Neural cell (in vitro differentiated cells): ENCODE measurements at regions not wholly inside any gene's neighbourhood (a gene's known extent, or its start where the extent isn't known, plus 50 kb on each side); places are given as distances from the start of the nearest gene placed in this dataset.

ENCODE experiments used
- H2AFZ ChIP-seq: fragments of 200-600, 300-800 bp; sonication (generic), shearing (Covaris generic); 2 replicates; pipeline ENCODE4 v1.6.0; 2014; ENCODE audit warnings: low read depth, mild to moderate bottlenecking, antibody characterized with exemption, low read length, moderate library complexity
- H3F3A ChIP-seq: fragments of 200-600 bp; shearing (Covaris generic); 2 replicates; pipeline ENCODE4 v1.6.1; 2016; ENCODE audit warnings: mild to moderate bottlenecking, moderate library complexity, mixed read lengths, antibody characterized with exemption, low read length; ENCODE audit not compliant: insufficient read depth, poor library complexity, severe bottlenecking
- H3K27ac ChIP-seq: fragments of 200-600, 300-800 bp; sonication (generic), shearing (Covaris generic); 2 replicates; pipeline ENCODE4 v1.5.1; 2014; ENCODE audit warnings: mild to moderate bottlenecking, low read length, moderate library complexity
- H3K27me3 ChIP-seq: fragments of 300-800, 200-600 bp; sonication (generic), shearing (Covaris generic); 2 replicates; pipeline ENCODE4 v1.6.0; 2014; ENCODE audit warnings: mild to moderate bottlenecking, low read depth, low read length, moderate library complexity; ENCODE audit not compliant: insufficient read depth
- H3K36me3 ChIP-seq: fragments of 300-800, 200-600 bp; sonication (generic), shearing (Covaris generic); 2 replicates; pipeline ENCODE4 v1.5.1; 2014; ENCODE audit warnings: mild to moderate bottlenecking, antibody characterized with exemption, low read length, moderate library complexity; ENCODE audit not compliant: insufficient read depth
- H3K4me2 ChIP-seq: fragments of 300-800, 200-600 bp; sonication (generic), shearing (Covaris generic); 2 replicates; pipeline ENCODE4 v1.6.0; 2014; ENCODE audit warnings: mild to moderate bottlenecking, low read length
- H3K4me3 ChIP-seq: fragments of 300-800, 200-600 bp; sonication (generic), shearing (Covaris generic); 2 replicates; pipeline ENCODE4 v1.5.1; 2014; ENCODE audit warnings: mild to moderate bottlenecking, low read length, moderate library complexity
- H3K79me2 ChIP-seq: fragments of 200-600 bp; shearing (Covaris generic); replicated peaks from 2 replicates; pipeline ENCODE4 v1.6.0; 2014; ENCODE audit warnings: mild to moderate bottlenecking, low read length, moderate library complexity; ENCODE audit not compliant: insufficient read depth
- H3K9ac ChIP-seq: fragments of 300-800, 200-600 bp; sonication (generic), shearing (Covaris generic); 2 replicates; pipeline ENCODE4 v1.6.1; 2016; ENCODE audit warnings: mild to moderate bottlenecking, low read length, mixed read lengths
- H3K9me2 ChIP-seq: fragments of 200-600 bp; shearing (Covaris generic); 2 replicates; pipeline ENCODE4 v1.6.1; 2016; ENCODE audit warnings: mild to moderate bottlenecking, low read length, mixed read lengths; ENCODE audit not compliant: insufficient read depth
- H3K9me3 ChIP-seq: fragments of 200-600, 300-800 bp; sonication (generic), shearing (Covaris generic); 2 replicates; pipeline ENCODE4 v1.6.1; 2016; ENCODE audit warnings: mild to moderate bottlenecking, mixed run types, low read length, moderate library complexity, mixed read lengths
- H4K20me1 ChIP-seq: fragments of 200-600 bp; shearing (Covaris generic); 2 replicates; pipeline ENCODE4 v1.6.1; 2016; ENCODE audit warnings: mild to moderate bottlenecking, mixed run types; ENCODE audit not compliant: insufficient read depth
- EZH2 ChIP-seq: fragments of 200-600, 300-800 bp; shearing (Covaris generic), sonication (generic); IDR thresholded peaks from 2 replicates; pipeline ENCODE4 v1.6.1; 2014; ENCODE audit warnings: antibody characterized with exemption, low read length, borderline replicate concordance, mild to moderate bottlenecking; ENCODE audit not compliant: insufficient read depth, poor library complexity, severe bottlenecking
- MXI1 ChIP-seq: fragments of 450-650 bp; conservative IDR thresholded peaks from 2 replicates; pipeline ENCODE4 v1.6.1; 2014; ENCODE audit warnings: antibody characterized with exemption, mild to moderate bottlenecking; ENCODE audit not compliant: poor library complexity, severe bottlenecking
- POLR2AphosphoS5 ChIP-seq: IDR thresholded peaks from 2 replicates; pipeline ENCODE4 v1.6.1; 2012
- SMC3 ChIP-seq: fragments of 450-650 bp; conservative IDR thresholded peaks from 2 replicates; pipeline ENCODE4 v1.6.1; 2014; ENCODE audit warnings: antibody characterized with exemption, mild to moderate bottlenecking, moderate library complexity; ENCODE audit not compliant: poor library complexity
- TAF1 ChIP-seq: IDR thresholded peaks from 2 replicates; pipeline ENCODE4 v1.6.1; 2012; ENCODE audit warnings: low read depth
- TF ChIP-seq, protein P1 (sequence below): IDR thresholded peaks from 2 replicates; pipeline ENCODE4 v1.6.1; 2012; ENCODE audit warnings: borderline replicate concordance
- TF ChIP-seq, protein P2 (sequence below): fragments of 450-650 bp; IDR thresholded peaks from 2 replicates; pipeline ENCODE4 v1.5.1; 2014; ENCODE audit warnings: antibody characterized with exemption, mild to moderate bottlenecking, moderate library complexity; ENCODE audit not compliant: poor library complexity, severe bottlenecking

DNA sequence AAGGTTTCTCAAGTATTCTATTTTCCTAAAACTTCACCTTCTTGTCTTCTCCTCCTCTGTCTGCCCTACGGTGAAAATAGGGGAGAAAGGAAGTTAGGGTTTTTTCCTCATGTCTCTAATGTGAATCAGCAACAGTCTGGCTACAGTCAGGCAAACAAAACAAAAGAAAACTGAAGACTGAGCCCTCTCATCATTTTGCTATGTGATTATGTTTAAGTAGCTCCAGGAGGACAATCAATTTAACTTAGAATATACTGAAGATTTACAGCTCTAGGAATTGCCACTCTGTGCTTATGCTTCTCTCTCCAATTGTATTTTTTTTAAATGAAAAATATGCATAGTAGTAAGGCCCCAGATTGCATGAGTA is 316.2 kb downstream of the GPAT3 start:
- Histone ChIP-seq H3K4me2 (no peak overlapping the region), H3K9me3 (no peaks in the 10 kb centered on the region), H3K27ac (no peak overlapping the region), H3K9ac (no peak overlapping the region), H3K36me3 (no peaks in the 10 kb centered on the region), H3K9me2 (no peaks in the 10 kb centered on the region), H4K20me1 (no peaks in the 10 kb centered on the region), H3K79me2 (no peaks in the 10 kb centered on the region), H3K27me3 (no peaks in the 10 kb centered on the region), H3F3A (no peaks in the 10 kb centered on the region), H2AFZ (no peak overlapping the region), H3K4me3 (no peak overlapping the region)
- TF ChIP-seq TAF1, result no peak

DNA sequence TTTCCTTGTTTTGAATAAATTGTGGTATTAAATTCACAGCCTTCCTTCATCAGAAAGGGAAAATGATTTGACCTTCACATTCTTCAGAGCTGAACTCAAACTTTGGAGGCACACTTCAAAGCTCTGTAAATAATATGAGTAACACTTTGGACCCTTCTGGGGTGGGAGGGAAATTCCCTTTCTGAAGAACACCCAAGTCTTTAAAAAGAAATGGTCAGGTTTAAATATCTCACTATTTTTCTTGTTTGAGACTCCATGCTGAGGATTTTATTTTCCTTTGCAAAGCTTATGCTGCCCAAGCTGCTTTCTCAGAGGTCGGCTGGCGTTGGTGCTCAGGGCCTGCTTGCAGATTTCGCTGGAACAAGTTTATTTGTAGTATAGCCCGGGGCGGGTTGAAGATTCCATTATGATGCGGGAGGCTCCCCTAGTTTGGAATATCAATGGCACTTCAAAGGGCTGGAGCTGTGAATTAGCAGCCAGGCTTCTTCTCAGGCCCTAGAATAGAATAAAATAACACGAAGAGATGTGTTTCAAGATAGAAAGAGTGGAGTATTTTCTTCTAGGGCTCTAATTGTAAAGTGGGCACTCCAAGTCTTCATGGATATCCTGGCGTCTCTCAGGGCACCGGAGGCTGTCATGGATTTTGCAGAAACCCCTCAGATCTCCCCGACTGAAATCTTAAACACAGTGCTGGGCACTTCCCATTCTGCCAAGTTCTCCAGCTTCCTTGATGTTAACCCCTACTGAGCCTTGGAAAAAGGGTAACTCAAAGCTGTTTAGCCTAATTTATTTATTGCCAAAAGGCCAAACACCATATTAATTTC is 315.6 kb downstream of the GPAT3 start:
- Histone ChIP-seq H3K4me2 (no peak overlapping the region), H4K20me1 (no peaks in the 10 kb centered on the region), H2AFZ (no peak overlapping the region), H3K27ac (no peak overlapping the region), H3K9ac (no peak overlapping the region), H3K9me2 (no peaks in the 10 kb centered on the region), H3K4me3 (no peak overlapping the region), H3K27me3 (no peaks in the 10 kb centered on the region), H3K79me2 (no peaks in the 10 kb centered on the region), H3K36me3 (no peaks in the 10 kb centered on the region), H3K9me3 (no peaks in the 10 kb centered on the region), H3F3A (no peaks in the 10 kb centered on the region)
- no peak for TF ChIP-seq POLR2AphosphoS5
- TF ChIP-seq, protein P1, sequence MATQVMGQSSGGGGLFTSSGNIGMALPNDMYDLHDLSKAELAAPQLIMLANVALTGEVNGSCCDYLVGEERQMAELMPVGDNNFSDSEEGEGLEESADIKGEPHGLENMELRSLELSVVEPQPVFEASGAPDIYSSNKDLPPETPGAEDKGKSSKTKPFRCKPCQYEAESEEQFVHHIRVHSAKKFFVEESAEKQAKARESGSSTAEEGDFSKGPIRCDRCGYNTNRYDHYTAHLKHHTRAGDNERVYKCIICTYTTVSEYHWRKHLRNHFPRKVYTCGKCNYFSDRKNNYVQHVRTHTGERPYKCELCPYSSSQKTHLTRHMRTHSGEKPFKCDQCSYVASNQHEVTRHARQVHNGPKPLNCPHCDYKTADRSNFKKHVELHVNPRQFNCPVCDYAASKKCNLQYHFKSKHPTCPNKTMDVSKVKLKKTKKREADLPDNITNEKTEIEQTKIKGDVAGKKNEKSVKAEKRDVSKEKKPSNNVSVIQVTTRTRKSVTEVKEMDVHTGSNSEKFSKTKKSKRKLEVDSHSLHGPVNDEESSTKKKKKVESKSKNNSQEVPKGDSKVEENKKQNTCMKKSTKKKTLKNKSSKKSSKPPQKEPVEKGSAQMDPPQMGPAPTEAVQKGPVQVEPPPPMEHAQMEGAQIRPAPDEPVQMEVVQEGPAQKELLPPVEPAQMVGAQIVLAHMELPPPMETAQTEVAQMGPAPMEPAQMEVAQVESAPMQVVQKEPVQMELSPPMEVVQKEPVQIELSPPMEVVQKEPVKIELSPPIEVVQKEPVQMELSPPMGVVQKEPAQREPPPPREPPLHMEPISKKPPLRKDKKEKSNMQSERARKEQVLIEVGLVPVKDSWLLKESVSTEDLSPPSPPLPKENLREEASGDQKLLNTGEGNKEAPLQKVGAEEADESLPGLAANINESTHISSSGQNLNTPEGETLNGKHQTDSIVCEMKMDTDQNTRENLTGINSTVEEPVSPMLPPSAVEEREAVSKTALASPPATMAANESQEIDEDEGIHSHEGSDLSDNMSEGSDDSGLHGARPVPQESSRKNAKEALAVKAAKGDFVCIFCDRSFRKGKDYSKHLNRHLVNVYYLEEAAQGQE, result no peak
- TF ChIP-seq MXI1, result no peak

DNA sequence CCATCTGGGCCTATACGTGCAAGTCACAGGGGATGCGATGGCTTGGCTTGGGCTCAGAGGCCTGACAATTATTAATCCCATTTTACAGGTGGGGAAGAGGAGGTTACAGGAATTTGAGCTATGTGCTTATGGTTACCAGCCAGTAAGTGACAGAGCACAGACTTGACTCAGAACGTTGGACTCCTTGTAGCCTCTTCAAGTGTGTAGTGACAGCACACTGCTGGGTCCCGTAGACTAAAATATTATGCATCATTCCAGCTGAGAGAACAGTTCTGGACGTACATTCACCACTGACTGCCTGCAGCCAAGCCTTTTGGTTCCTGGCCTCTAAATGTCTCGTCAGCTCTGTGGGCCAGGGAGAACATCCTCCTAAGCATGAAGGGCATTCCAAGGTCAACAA is 314.5 kb downstream of the GPAT3 start:
- H3K9me2 ChIP-seq, result no peaks in the 10 kb centered on the region
- TF ChIP-seq, protein P1, result no peak
- no peak for TF ChIP-seq MXI1
- TF ChIP-seq, protein P2, sequence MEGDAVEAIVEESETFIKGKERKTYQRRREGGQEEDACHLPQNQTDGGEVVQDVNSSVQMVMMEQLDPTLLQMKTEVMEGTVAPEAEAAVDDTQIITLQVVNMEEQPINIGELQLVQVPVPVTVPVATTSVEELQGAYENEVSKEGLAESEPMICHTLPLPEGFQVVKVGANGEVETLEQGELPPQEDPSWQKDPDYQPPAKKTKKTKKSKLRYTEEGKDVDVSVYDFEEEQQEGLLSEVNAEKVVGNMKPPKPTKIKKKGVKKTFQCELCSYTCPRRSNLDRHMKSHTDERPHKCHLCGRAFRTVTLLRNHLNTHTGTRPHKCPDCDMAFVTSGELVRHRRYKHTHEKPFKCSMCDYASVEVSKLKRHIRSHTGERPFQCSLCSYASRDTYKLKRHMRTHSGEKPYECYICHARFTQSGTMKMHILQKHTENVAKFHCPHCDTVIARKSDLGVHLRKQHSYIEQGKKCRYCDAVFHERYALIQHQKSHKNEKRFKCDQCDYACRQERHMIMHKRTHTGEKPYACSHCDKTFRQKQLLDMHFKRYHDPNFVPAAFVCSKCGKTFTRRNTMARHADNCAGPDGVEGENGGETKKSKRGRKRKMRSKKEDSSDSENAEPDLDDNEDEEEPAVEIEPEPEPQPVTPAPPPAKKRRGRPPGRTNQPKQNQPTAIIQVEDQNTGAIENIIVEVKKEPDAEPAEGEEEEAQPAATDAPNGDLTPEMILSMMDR, result no peak
- no peak for TF ChIP-seq EZH2
- TF ChIP-seq TAF1, result no peak
- no peak for TF ChIP-seq SMC3
- H3K9ac ChIP-seq, result no peak overlapping the region
- no peaks in the 10 kb centered on the region for H3K27me3 ChIP-seq
- H3F3A ChIP-seq, result no peaks in the 10 kb centered on the region
- no peak overlapping the region for H2AFZ ChIP-seq
- H3K27ac ChIP-seq, result no peak overlapping the region
- H3K79me2 ChIP-seq, result no peaks in the 10 kb centered on the region
- H3K9me3 ChIP-seq, result no peaks in the 10 kb centered on the region
- H3K36me3 ChIP-seq, result no peaks in the 10 kb centered on the region
- H3K4me3 ChIP-seq, result no peak overlapping the region
- H4K20me1 ChIP-seq, result no peaks in the 10 kb centered on the region
- no peak overlapping the region for H3K4me2 ChIP-seq
